Stimulated activated CD8-positive, alpha-beta memory T cell treated with anti-CD3 and anti-CD28 coated beads, Interleukin-4, amount 100 ng/mL, for 1 hour (primary cell): ENCODE measurements at regions not wholly inside any gene's neighbourhood (a gene's known extent, or its start where the extent isn't known, plus 50 kb on each side); places are given as distances from the start of the nearest gene placed in this dataset.
A peak's percentile ranks its signal among the peaks of the same experiment; 100 is the strongest.

Experiments used
- DNase-seq, 2 donors: peaks; one replicate each; pipeline ENCODE4 v3.0.0-alpha.2; 2020; ENCODE audit warnings: low read depth in 2 of 2, low spot score in 1 of 2

DNA sequence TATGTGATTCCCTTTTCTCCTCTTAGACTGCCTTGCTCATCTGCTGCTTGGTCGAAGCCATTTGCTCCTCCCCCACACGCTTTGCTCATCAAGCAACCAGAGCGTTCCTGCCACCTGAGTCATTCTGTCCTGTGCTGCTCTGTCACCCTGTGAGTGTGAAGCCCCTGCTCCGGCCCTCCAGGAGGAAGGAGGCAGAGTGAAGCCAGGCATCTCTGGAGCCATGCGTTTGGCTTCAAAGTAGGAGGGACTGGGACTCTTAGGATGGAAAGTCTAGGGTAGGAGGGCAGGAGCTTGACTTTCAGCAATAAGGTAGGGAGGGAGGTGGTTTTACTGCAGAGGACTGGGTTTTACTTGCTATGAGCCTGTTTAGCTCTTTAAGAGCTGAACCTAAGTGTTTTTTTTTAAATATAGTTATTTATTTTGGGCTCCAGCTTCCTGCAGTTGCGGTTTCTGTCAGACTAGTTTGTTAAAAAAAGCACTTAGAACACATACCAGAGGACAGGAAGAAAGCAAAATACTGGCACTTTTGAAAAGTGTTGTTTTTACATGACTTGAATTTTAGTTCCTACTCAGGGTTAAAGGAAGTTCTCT, 63.6 kb downstream of the SPINK2 start:
- DNase-seq: peak; percentile 24 to 43

DNA sequence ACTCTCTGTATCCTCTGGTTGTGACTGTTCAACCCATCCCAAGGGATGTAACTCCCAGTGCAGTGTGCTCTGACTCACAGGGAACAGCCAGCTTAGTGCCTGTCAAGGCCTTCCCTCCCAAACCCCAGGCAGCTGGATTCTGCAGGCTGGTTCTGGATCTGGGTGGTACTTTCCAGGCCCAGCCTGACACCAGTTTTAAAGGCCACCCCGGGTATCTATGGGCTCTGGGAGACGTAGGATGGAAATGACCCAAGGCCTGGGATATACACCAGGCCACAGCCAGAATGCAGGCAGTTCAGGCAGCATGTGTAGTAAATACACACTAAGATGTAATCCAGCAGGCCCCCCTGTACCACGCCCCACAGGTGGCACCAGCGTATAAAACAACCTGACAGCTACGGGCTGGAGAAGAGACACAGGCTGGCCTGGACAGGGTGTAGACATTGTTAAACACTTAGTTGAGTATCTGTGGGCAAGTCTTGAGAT, 64.2 kb downstream of the SPINK2 start:
- no peak for DNase-seq

DNA sequence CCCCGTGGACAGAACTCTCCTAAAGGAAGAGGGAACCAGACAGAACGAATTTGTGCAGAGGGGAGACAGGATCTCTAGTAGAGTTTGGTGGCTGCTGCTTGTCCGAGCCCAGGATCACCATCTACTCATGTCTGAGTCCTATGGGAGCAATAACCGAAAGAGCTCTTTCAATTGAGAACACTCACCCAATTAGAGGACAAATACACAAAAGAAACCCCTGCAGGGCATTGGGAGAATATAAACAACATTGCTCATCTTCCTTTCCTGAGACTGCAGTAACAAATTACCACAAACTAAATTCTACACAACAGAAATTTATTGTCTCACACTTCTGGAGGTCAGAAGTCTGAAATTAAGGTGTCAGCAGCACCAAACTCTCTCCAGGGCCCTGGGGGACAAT, 65.6 kb downstream of the SPINK2 start:
- no peak for DNase-seq

DNA sequence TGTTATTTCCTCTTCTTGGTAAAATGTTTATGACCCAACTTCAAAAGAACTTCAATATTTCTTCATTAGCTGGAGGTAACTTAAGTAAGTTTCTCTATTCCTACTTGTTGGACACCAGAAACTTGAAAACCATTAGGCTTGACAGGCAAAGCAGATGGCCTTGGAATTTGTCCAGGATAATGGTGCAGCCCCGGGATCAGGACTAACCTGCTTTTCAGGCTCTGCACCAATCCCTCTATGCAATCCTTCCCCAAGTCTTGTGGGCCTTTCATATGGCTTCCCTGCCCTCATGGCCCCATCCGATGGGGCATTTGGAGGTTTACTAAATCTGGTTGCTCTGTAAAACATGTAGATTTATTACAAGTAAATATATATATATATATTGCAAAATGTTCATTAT, 68.5 kb downstream of the SPINK2 start:
- DNase-seq: no peak

DNA sequence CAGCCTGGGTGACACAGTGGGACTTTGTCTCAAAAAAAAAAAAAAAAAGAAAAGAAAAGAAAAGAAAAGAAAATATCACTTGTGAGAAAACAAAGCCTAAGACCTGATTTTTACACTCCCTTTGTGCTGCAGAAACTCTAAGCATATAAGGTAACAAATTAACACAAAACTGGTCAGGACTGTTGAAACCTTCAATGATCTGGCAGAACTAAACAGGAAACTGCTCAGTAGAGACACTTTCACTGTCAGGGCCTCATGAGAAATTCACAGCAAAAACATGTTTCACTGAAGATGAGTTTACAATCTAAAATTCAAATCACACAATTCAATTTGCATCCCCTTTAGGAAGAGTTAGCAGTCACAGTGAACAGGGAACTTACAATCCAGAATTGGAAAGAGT, 69.1 kb upstream of the HOPX start:
- DNase-seq: no peak

DNA sequence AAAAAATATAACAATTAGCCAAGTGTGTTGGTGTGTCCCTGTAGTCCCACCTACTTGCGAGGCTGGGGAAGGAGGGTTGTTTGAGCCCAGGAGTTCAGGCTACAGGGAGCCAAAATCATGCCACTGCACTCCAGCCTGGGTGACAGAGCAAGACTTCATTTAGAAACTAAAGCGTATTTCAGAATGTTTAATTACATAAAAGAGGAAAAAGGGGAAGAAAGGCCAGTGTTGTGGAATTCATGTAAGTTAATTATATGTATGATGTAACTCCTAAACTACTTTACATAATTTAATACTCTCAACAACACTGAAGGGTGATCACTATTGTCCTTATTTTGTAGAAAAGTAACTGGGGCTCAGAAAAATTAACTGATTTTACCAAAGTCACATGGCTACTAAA, 67.2 kb upstream of the HOPX start:
- DNase-seq: no peak

DNA sequence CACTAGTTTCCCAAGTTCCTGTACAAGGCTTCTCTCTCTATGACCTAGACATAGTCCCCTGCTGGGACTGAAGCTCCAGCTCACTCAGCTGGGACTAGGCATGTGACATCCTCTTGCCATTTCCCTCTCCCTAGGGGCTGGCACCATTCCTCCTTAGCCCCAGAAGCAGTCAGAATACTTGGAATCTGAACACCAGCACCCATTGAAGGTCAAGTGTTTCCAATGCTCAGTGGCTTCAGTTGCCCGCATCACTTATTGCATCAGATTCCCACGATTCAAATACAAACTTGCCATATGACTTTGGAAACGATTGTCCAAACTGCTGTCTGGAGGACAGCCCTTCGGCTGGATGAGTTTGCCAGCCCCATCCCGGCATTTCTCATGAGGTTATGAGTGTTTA, 65.5 kb upstream of the HOPX start:
- no peak for DNase-seq

DNA sequence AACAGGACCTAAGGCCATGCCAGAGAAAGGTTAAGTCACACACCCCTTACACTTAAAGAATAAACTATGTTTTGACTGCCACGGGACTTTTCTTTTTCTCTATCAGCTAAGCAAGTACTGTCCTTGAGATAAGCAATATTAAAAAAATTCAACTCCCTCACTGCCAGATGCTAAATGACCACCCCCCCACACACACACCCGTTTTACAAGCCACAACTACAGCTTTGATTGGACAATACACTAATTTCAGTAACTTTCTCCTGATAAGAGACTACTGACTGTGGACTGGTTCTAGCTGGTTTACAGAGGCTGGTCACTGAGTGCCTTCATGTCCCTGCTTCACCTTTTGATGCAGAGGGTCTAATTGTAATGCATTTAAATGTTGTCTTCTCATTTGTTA, 63.9 kb upstream of the HOPX start:
- no peak for DNase-seq

DNA sequence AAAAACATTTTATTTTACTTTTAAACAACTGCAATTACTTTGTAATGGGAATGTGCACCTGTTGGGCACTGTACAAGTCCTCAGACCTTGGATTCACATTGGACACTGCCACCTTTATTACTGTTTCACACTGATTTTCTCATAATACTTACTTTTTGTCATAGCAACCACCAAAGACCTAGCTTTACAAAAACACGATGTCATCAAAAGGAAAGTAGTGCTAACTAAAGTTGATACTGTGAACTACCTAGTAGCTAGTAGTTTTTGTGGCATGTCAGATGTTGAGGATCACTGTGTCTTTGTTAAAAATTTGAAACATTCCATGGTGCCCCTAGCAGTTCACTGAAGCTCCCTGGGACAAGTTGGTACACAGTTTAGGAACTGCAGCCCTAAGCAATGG, 62.9 kb upstream of the HOPX start:
- DNase-seq: no peak

DNA sequence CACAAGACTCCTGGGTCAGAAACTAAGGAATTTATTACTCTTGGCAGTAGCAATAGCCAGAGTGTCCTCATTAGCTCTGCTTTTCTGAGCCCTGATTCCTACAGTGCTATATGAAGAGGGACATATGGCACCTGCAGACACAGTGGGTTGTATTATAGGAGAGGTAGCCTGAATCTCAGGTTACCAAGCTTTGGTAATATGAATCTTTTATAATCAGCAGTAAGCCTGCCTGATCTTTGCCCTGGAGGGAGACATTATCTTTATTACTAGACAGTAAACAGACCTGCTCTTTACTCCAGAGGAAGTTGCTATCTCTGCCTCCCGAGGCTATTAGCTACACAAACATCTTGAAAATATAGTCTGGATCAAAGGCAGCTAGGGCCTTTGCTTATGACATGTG, 62.5 kb upstream of the HOPX start:
- no peak for DNase-seq

DNA sequence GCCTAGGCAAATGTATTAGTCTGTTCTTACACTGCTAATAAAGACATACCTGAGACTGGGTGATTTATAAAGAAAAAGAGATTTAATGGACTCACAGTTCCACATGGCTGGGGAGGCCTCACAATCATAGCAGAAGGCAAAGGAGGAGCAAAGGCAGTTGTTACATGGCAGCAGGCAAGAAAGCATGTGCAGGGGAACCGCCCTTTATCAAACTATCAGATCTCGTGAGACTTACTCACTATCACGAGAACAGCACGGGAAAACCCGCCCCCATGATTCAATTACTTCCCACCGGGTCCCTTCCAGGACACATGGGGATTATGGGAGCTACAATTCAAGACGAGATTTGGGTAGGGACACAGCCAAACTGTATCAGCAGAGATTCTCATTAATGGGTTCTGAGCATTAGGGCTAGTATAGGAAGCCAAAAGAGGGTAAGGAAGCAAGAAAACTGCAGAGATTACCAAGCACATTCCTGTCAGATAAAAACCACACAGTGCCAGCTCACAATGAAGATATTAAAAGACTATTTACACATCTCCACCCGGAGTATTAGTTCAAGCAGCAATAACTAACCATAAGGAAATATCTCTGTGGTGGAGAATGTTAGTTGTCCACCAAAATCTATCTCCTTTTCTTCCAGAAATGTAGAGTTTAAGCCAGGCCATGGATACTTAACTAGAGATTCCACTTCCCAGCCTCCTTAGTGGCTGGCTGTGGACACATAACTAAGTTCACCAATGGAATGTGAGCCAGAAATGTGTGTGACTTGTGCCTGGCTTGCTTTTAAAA, 61.2 kb upstream of the HOPX start:
- no peak for DNase-seq

DNA sequence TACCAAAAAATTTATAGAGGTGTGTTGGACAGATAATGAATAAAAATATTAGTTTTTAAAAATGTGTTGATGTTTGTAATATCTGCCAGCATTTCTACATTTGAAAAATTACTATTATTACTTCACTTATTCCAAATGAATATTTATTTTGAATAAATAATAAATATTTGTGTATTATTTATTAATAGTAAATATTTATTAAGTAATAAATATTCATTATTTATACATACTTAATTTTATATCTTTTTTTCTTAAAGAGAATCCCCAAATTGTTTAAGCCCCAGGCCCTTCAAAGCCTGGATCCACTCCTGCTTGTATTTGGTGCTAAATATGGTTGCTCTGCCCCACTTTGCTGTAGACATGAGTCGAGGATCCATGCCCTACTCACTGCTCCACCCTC, 60.5 kb upstream of the HOPX start:
- DNase-seq: no peak

DNA sequence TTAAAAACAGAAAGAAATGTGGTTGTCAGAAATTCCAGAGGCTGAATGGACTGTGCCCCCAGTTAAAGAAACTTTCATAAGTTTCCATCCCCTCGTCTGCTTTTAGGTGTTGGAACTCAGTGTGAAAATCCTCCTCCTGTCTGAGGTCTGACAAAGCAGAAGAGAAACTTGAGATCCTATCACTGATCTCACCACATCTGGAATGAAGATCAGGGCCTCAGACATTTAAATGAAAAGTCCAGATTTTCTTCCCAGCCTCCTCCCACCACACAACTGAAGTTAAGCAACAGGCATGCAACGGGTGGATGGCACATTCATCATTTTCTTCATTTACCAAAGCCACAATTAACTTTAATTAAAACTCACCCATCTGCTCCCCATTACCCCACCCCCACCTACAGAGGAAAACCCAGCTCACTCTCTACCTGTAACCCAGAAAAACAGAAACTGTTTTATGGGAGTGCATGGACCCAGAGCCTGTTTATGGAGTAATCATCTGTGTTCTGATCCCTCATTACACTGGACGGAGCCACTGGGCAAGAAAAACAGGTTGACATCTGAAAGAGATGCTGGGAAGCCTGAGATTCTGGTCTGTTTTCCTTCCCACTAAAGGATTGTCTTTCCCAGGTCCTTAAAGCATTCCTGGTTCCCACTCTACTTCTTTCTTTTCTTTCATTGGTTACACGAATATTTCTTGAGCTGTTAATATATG, 58.1 kb upstream of the HOPX start:
- DNase-seq: no peak

DNA sequence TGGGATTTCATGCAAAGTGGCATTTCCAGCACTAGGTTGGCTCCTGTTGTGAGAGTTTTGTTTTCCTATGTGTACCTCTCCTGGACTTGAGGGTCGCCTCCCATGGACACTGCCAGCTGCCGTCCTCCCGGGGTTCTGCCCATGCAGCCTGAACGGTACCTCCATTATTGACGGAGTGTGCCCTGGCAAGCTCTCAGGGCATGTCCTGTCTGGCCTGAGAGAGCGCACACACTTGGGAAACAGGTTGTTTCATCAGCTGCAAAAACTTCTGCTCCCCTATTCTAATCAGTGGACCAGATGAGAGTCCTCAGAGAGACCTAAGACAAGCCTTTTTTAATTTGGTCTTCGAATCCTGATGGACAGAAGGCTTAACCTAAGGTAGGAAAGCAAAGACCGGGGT, 56.6 kb upstream of the HOPX start:
- DNase-seq: no peak

DNA sequence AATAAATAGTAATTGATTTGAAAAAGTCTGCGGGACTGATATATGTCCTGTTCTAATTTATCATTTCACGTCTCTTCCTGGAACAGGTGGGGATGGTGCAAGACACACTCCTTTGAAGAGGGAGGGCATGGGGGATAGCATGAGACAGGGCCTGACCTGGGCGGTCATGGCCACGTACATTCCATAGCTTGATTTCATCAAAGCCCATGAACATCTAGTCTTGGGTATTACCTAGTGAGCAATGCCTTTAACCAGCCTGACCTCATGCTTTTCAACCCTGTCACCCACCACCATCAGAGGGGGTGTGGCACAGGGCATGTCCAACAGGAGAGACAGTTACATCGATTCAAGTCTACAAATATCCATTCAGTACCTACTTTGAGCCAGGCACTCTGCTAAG, 52.3 kb upstream of the HOPX start:
- no peak for DNase-seq

DNA sequence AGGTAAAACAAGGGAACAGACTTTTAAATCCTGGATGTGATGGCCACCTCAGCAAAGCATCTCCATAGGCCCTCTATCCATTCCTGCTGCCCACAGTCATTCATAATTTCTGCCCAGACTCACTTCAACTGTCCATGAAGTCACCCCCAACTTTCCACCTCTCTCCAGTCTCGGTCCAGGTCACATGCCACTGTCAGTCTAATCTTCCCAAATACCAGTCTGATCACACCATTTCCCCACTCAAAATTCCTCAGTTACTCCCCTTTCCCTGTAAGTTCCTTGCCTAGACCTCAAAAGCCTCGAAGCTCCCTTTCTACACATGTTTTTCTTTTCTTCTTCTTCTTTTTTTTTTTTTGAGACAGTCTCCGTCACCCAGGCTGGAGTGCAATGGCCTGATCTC, 51.2 kb upstream of the HOPX start:
- DNase-seq: no peak

DNA sequence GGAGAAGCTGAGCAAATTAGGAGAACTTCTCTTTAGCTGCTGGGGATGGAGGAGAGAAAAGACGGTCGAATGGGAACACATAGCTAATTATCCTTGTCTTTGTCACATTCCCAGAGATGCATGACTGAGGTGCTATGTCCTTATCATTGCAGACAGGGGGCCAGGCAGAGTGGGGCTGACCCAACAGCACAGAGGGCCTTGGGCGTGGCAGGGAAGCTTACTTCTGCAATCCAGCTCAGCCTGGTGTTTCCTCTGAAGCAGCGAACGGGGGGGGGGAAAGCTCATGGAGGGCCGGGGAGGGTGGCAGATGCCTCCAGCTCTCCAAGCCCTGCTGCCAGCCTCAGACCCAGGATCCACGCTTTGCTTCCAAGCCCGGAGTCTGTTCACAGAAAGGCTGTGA, 50.8 kb upstream of the HOPX start:
- DNase-seq: no peak
